ENCODE measurements at regions not wholly inside any gene's neighbourhood (a gene's known extent, or its start where the extent isn't known, plus 50 kb on each side); places are given as distances from the start of the nearest gene placed in this dataset.

DNA sequence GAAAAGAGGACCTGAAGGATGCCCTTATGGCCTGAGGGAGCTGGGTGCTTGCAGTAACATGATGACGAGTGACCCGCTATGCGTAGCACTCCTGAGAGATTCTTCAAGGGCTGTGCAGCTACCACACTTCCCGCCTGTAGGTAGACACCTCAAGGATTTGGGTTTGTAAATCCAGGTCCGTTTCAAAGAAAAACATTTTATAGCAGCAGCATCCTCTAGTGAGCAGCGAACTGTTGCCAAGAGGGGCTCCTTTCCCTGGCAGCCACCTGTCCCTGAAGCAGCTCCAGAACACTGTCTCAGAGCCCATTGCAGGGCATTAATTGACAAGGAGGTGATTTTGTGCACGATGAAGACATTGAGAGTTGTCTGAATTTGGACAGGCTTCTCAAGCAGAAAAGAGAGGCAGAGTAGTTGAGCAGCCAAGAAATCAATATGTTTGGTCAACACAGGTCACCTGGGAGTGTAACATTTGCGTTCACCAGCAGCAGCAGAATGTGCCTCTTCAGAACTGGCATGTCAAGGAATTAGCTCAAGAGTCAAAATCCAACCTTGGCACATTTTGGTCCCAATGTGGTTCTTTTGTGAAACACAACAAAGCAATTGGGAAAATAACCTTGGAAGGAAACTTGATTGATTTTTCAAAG is 209.8 kb upstream of the MTNR1B start:
- no peak overlapping the region for H3K4me3 ChIP-seq (ENCODE audit: low read depth, low read length)
- DNase-seq (ENCODE audit: low read depth, low spot score): no peak
- CTCF ChIA-PET: no interaction called here
- TF ChIP-seq CTCF (IDR thresholded peaks at IDR 0.05; ENCODE audit: insufficient read depth, low read length, missing control alignments): no peak
- POLR2A ChIA-PET: no interaction called here

- ChIA-PET CTCF (no interaction called here), POLR2A (no interaction called here)
- H3K4me3 ChIP-seq (ENCODE audit: low read depth, low read length): no peak overlapping the region
- no peak for DNase-seq (ENCODE audit: low read depth, low spot score)
- TF ChIP-seq CTCF (IDR thresholded peaks at IDR 0.05; ENCODE audit: insufficient read depth, low read length, missing control alignments): no peak
Observed at GRCh38 chr11:92762121-92762540, 207.3 kb upstream of the MTNR1B start.

DNA sequence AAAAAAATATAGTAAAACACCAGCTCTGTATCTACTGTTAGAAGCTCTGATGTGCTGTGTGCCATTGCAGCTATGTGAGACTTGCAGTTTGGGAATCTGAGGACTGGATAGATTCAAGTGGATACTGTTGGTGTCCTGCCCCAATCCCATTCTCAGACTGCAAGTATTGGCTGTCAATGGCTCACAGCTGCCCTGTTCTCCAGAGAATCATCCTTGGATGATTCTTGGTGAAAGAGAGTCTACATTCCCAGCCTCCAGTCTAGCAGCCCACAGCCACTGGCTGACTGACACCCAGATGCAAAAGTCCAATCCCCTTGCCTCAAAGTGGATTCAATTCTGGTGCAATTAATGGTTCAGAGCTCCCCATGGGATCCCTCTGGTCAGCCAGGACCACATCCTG is 206.1 kb upstream of the MTNR1B start:
- no peak overlapping the region for H3K4me3 ChIP-seq (ENCODE audit: low read depth, low read length)
- TF ChIP-seq CTCF (IDR thresholded peaks at IDR 0.05; ENCODE audit: insufficient read depth, low read length, missing control alignments): no peak
- ChIA-PET POLR2A (no interaction called here), CTCF (no interaction called here)
- DNase-seq (ENCODE audit: low read depth, low spot score): no peak

DNA sequence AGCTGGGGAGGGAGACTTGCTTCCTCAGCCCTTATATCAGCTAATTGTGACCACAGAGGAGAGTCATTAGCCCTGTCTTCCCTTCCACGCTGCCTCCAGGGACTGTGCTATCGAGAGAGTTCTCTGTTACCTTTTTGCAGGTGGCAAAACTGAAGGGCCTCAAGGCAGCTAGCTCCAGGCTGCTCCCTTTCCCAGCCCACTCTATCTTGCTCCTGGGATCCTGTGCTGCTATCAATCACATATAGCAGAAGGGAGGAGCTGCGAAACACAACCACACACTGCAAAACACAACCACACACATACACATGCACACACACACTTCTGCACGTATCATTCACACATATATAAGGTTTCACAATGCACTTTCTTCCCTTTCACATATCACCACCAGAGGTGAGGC is 205.3 kb upstream of the MTNR1B start:
- no peak for DNase-seq (ENCODE audit: low read depth, low spot score)
- H3K4me3 ChIP-seq (ENCODE audit: low read depth, low read length): no peak overlapping the region
- ChIA-PET CTCF (no interaction called here), POLR2A (no interaction called here)
- TF ChIP-seq CTCF (IDR thresholded peaks at IDR 0.05; ENCODE audit: insufficient read depth, low read length, missing control alignments): no peak

GRCh38 chr11:92765082-92765840 is 204.2 kb upstream of the MTNR1B start:
- POLR2A ChIA-PET: no interaction called here
- CTCF ChIA-PET: interaction anchor here (0.6 kb wide), 1 partner anchor 1813 kb away, joined by 3 read pairs; no protein-coding TSS in a partner anchor
- no peak for DNase-seq (ENCODE audit: low read depth, low spot score)
- no peak for TF ChIP-seq CTCF (IDR thresholded peaks at IDR 0.05; ENCODE audit: insufficient read depth, low read length, missing control alignments)
- no peak overlapping the region for H3K4me3 ChIP-seq (ENCODE audit: low read depth, low read length)

DNA sequence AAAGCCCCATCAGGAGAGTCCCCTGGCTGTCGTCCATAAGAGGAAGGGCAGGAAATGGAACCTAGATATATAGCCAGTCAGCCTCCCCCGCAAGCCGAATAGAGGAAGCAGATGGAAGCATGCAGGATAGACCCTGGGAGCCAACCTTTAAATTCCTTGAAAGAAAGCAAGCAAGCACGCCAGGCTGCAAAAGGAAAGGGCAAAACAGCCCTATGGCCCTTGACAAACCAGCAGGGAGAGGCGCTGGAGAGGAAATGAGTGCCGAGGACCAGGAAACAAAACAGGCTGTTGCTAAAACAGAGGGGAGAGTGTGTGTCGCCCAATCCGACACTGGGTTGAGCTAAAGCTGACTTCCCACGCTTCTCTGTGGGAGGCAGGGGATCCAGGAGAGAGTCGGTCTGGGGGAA is 203.5 kb upstream of the MTNR1B start:
- H3K4me3 ChIP-seq (ENCODE audit: low read depth, low read length): no peak overlapping the region
- ChIA-PET CTCF (no interaction called here), POLR2A (no interaction called here)
- TF ChIP-seq CTCF (IDR thresholded peaks at IDR 0.05; ENCODE audit: insufficient read depth, low read length, missing control alignments): no peak
- no peak for DNase-seq (ENCODE audit: low read depth, low spot score)

Data from AG04449 (cell line).